GM19328 (cell line): ENCODE measurements at regions not wholly inside any gene's neighbourhood (a gene's known extent, or its start where the extent isn't known, plus 50 kb on each side); places are given as distances from the start of the nearest gene placed in this dataset.
"Not testable (repeated sequence)": the region's sequence is repeated elsewhere in the genome, so short reads cannot be mapped to it uniquely, and the experiment has no call there.

Source experiments
- ATAC-seq: cut with Tn5 transposase; IDR thresholded peaks from one replicate; pipeline ENCODE4 v1.9.1; 2021; ENCODE audit warnings: mild to moderate bottlenecking, moderate library complexity; ENCODE audit not compliant: unreplicated experiment

- no peak for ATAC-seq
These were observed 217.5 kb upstream of the PLXNA2 start for GRCh38 chr1:208461680-208462079.

- no peak for ATAC-seq
These were observed 218.6 kb upstream of the PLXNA2 start for GRCh38 chr1:208462761-208463160.

GRCh38 chr1:208465266-208465665, 221.1 kb upstream of the PLXNA2 start:
- no peak for ATAC-seq

- ATAC-seq: no peak
These were observed 221.8 kb upstream of the PLXNA2 start for GRCh38 chr1:208465786-208466590.

- ATAC-seq: no peak
These were observed 223.1 kb upstream of the PLXNA2 start for GRCh38 chr1:208467151-208467780.

GRCh38 chr1:208475449-208475848, 231.3 kb upstream of the PLXNA2 start:
- no peak for ATAC-seq

- ATAC-seq: no peak
These were observed 232.0 kb upstream of the PLXNA2 start for GRCh38 chr1:208475951-208476845.

GRCh38 chr1:208476846-208477170, 232.6 kb upstream of the PLXNA2 start:
- no peak for ATAC-seq

GRCh38 chr1:208479435-208479834, 235.3 kb upstream of the PLXNA2 start:
- no peak for ATAC-seq

- no peak for ATAC-seq
These were observed 241.3 kb upstream of the PLXNA2 start for GRCh38 chr1:208485512-208485911.

GRCh38 chr1:208486677-208487076, 242.5 kb upstream of the PLXNA2 start:
- no peak for ATAC-seq

GRCh38 chr1:208488432-208488831, 244.2 kb upstream of the PLXNA2 start:
- not testable (repeated sequence) for ATAC-seq

- no peak for ATAC-seq
These were observed 252.5 kb upstream of the PLXNA2 start for GRCh38 chr1:208496467-208497371.

GRCh38 chr1:208497866-208498541, 253.8 kb upstream of the PLXNA2 start:
- ATAC-seq: no peak

GRCh38 chr1:208499026-208499425, 254.8 kb upstream of the PLXNA2 start:
- ATAC-seq: no peak

- no peak for ATAC-seq
These were observed 255.4 kb upstream of the PLXNA2 start for GRCh38 chr1:208499601-208500000.

- no peak for ATAC-seq
These were observed 256.2 kb upstream of the PLXNA2 start for GRCh38 chr1:208500375-208500774.

- no peak for ATAC-seq
These were observed 257.4 kb upstream of the PLXNA2 start for GRCh38 chr1:208501542-208501941.

GRCh38 chr1:208503787-208504186, 259.6 kb upstream of the PLXNA2 start:
- ATAC-seq: no peak

GRCh38 chr1:208506812-208507211, 262.6 kb upstream of the PLXNA2 start:
- ATAC-seq: no peak
